ENCODE measurements at regions not wholly inside any gene's neighbourhood (a gene's known extent, or its start where the extent isn't known, plus 50 kb on each side); places are given as distances from the start of the nearest gene placed in this dataset.

GRCh38 chr3:40913641-40914040 is 285.7 kb upstream of the CTNNB1 start:
- Histone ChIP-seq H3K4me2 (ENCODE audit: insufficient read depth, insufficient read length, low read length) (no peak overlapping the region), H3K9me3 (ENCODE audit: control insufficient read depth, low read depth, low read length) (no peaks in the 10 kb centered on the region), H2BK120ac (ENCODE audit: low read depth, low read length, poor library complexity, severe bottlenecking) (no peak overlapping the region), H3K18ac (ENCODE audit: insufficient read length, low read depth, low read length) (no peak overlapping the region), H2BK5ac (ENCODE audit: insufficient read length, low read length) (no peak overlapping the region), H3K14ac (ENCODE audit: insufficient read depth, low read length) (0 out of 2 replicates have a peak overlapping the region, but pooled peaks have one; percentile 35), H2BK15ac (ENCODE audit: low read depth, low read length) (no peak overlapping the region), H3K23me2 (ENCODE audit: insufficient read length, low read depth, low read length, poor library complexity, severe bottlenecking) (no peaks in the 10 kb centered on the region), H3K4me1 (ENCODE audit: insufficient read depth, low read length) (no peaks in the 10 kb centered on the region), H2BK12ac (ENCODE audit: insufficient read length, low read depth, low read length) (no peak overlapping the region), H3K79me1 (ENCODE audit: insufficient read depth, low read depth, low read length, poor library complexity, severe bottlenecking) (no peaks in the 10 kb centered on the region), H3K4ac (ENCODE audit: low read depth, low read length) (no peak overlapping the region), H4K5ac (ENCODE audit: insufficient read length, low read depth, low read length) (no peak overlapping the region), H3K23ac (ENCODE audit: insufficient read length, low read depth, low read length) (no peak overlapping the region), H3K27me3 (ENCODE audit: insufficient read depth, low read length) (no peaks in the 10 kb centered on the region; the same call in 1 of the 2 replicates), H3T11ph (ENCODE audit: low read length) (no peak overlapping the region), H2BK20ac (ENCODE audit: low read depth, low read length, poor library complexity, severe bottlenecking) (no peak overlapping the region), H3K9ac (ENCODE audit: extremely low read depth, insufficient read length, low read length) (no peak overlapping the region), H3K79me2 (ENCODE audit: insufficient read depth, low read length) (no peaks in the 10 kb centered on the region), H3K27ac (ENCODE audit: insufficient read length, low read depth, low read length) (no peak overlapping the region), H4K8ac (replicated peaks; ENCODE audit: insufficient read length, low read depth, low read length) (no peak overlapping the region), H3K56ac (ENCODE audit: insufficient read length, low read depth, low read length) (no peak overlapping the region), H2AK5ac (ENCODE audit: insufficient read length, low read length) (no peak overlapping the region), H2AFZ (ENCODE audit: low read length) (no peak overlapping the region), H4K91ac (ENCODE audit: insufficient read length, low read depth, low read length) (no peak overlapping the region), H4K20me1 (ENCODE audit: control insufficient read depth, insufficient read depth, insufficient read length) (peaks cover 2% of the 10 kb centered on the region)
- H3K4me1 Mint-ChIP-seq: peaks cover 8 to 14% of the 10 kb centered on the region in 2 experiments
- no peak overlapping the region for H3K27ac Mint-ChIP-seq
- WGBS (ENCODE audit: extremely low coverage, insufficient read length, low lambda C conversion rate): no CpG with 5 or more reads among the region's 2 CpGs
- peaks cover 3% of the 10 kb centered on the region; the same call in 1 of the 2 replicates for H3K27me3 Mint-ChIP-seq (ENCODE audit: low read depth)
- H3K9me3 Mint-ChIP-seq: no peaks in the 10 kb centered on the region
- no peaks in the 10 kb centered on the region; a peak in 1 of 7 replicates for H3K36me3 Mint-ChIP-seq (ENCODE audit: insufficient read depth in 1 of 3, low read depth in 3 of 3)
- no peak for DNase-seq
- no peak for TF ChIP-seq CTCF (conservative IDR thresholded peaks at IDR 0.05)
- H3K4me3 Mint-ChIP-seq: no peak overlapping the region

Measured in H9 (cell line).